K562 (cell line): ENCODE measurements at regions not wholly inside any gene's neighbourhood (a gene's known extent, or its start where the extent isn't known, plus 50 kb on each side); places are given as distances from the start of the nearest gene placed in this dataset.

Experiments
- CTCF ChIP-seq, 3 experiments: IDR thresholded peaks in 2 of 3; conservative IDR thresholded peaks in 1 of 3; 2 replicates each; pipeline ENCODE4 v1.5.1; 2011 to 2012; ENCODE audit warnings: low read length in 3 of 3, mild to moderate bottlenecking in 3 of 3, control low read depth in 2 of 3, improper control_type of control experiment in 1 of 3, inconsistent platforms in 1 of 3, low read depth in 1 of 3, mixed read lengths in 1 of 3, moderate library complexity in 1 of 3; ENCODE audit not compliant: insufficient read depth in 2 of 3
- HDGF ChIP-seq: fragments of 450-650 bp; IDR thresholded peaks from 2 replicates; pipeline ENCODE4 v1.6.1; 2016
- KLF13 ChIP-seq: fragments of 450-650 bp; IDR thresholded peaks from 2 replicates; pipeline ENCODE4 v1.6.1; 2016; ENCODE audit warnings: missing genetic modification characterization, low read depth, mild to moderate bottlenecking, missing compliant biosample characterization, moderate library complexity, borderline replicate concordance
- MBD1 ChIP-seq: fragments of 250-450 bp; sonication (Bioruptor Pico); IDR thresholded peaks from 2 replicates; pipeline ENCODE4 v1.8.0; 2022; ENCODE audit warnings: inconsistent platforms
- POLR2A ChIP-seq: fragments of 450-650 bp; conservative IDR thresholded peaks from 2 replicates; pipeline ENCODE4 v1.6.1; 2016
- RCOR1 ChIP-seq, 2 experiments: IDR thresholded peaks; 2 replicates each; pipeline ENCODE4 v1.6.1; 2012; ENCODE audit warnings: low read depth in 2 of 2, low read length in 2 of 2, borderline replicate concordance in 1 of 2, improper control_type of control experiment in 1 of 2
- SRSF9 ChIP-seq: fragments of 200-400 bp; formaldehyde crosslinking; IDR thresholded peaks from 2 replicates; pipeline ENCODE4 v1.6.1; 2017; ENCODE audit warnings: low read depth, low read length, borderline replicate concordance
- TARDBP ChIP-seq: fragments of 450-650 bp; IDR thresholded peaks from 2 replicates; pipeline ENCODE4 v1.6.1; 2016
- XRCC4 ChIP-seq: IDR thresholded peaks from one replicate; pipeline ENCODE4 v1.6.1; 2011; ENCODE audit not compliant: insufficient read depth, insufficient read length; ENCODE audit errors: extremely low read depth
- ZNF766 ChIP-seq: fragments of 200-800 bp; sonication (Bioruptor generic); conservative IDR thresholded peaks from 2 replicates; pipeline ENCODE4 v1.6.1; 2016; ENCODE audit warnings: missing genetic modification characterization, missing compliant biosample characterization

DNA sequence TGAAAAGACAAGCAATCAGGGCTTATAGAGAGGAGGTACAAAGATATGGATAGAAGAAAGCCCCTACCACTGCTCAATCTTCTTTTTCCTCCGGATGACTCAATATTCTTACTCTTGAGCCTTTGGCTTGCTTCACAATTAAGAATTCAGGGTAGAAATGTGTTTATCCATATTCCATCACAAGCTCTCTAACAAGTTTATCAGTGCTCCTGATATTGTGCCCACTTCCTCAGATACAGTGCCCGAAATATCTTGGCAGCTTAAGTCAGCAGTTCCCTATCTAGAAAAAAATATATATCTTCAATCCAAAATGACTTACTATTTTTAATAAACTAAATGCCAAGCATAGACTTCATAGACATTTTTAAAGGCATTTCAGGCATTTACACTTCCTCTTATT lies 255.1 kb upstream of the FAT3 start:
- TF ChIP-seq SRSF9 (no peak), POLR2A (no peak), RCOR1 (IDR thresholded peaks at IDR 0.05; ENCODE audit: borderline replicate concordance in 1 of 2, low read depth in 2 of 2, low read length in 2 of 2) (no peak), HDGF (no peak), CTCF (IDR thresholded peaks at IDR 0.05 in 2 of 3, conservative IDR thresholded peaks at IDR 0.05 in 1 of 3; ENCODE audit: insufficient read depth in 2 of 3, low read depth in 1 of 3, low read length in 3 of 3) (no peak), KLF13 (no peak), ZNF766 (CRISPR knock-in tag) (no peak), TARDBP (no peak), XRCC4 (no peak), MBD1 (CRISPR knock-in tag) (no peak)
